ENCODE measurements at regions not wholly inside any gene's neighbourhood (a gene's known extent, or its start where the extent isn't known, plus 50 kb on each side); places are given as distances from the start of the nearest gene placed in this dataset.

DNA sequence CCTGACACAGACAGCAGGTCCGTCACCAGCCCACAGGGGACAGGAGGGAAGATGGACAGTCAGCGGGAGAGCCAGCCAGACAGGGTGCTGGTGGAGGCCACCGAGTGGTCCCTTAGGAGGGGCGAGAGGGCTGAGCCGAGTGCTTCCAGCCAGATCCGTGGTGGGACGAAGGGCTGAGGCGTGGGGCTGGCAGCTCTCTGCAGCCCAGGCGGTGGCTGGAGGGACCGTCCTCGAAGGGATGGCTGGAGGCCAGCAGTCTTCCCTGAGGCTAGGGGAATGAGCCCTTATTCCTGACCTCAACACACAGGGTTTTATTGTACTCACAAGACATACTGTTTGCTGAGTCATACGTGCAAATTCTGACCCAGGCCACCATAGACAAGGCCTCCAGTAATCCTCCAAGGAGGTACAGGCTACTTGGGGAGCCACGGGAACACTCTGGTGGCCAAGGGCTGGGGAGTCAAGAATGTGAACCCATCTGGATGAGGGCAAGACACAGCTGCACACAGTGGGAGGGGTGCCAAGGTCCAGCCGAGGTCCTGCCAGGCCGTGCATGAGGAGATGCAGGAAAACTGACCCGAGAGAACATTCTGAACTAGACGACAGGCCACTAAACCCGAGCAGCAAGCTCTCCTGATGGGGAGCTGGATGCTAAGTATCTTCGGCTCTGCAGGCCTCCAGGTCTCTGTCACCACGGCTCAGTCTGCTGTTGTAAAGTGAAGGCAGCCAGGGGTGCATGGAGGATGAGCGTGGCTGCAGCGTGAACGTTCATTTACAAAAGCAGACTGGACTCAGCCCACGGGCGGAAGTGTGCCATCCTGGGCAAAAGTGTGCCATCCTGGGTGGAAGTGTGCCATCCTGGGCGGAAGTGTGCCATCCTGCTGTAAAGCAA, 242.5 kb downstream of the TTLL2 start:
- TF ChIP-seq, protein P1, sequence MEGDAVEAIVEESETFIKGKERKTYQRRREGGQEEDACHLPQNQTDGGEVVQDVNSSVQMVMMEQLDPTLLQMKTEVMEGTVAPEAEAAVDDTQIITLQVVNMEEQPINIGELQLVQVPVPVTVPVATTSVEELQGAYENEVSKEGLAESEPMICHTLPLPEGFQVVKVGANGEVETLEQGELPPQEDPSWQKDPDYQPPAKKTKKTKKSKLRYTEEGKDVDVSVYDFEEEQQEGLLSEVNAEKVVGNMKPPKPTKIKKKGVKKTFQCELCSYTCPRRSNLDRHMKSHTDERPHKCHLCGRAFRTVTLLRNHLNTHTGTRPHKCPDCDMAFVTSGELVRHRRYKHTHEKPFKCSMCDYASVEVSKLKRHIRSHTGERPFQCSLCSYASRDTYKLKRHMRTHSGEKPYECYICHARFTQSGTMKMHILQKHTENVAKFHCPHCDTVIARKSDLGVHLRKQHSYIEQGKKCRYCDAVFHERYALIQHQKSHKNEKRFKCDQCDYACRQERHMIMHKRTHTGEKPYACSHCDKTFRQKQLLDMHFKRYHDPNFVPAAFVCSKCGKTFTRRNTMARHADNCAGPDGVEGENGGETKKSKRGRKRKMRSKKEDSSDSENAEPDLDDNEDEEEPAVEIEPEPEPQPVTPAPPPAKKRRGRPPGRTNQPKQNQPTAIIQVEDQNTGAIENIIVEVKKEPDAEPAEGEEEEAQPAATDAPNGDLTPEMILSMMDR (IDR thresholded peaks at IDR 0.05) = no peak
- TF ChIP-seq POLR2A (IDR thresholded peaks at IDR 0.05) = no peak
